ENCODE measurements at regions not wholly inside any gene's neighbourhood (a gene's known extent, or its start where the extent isn't known, plus 50 kb on each side); places are given as distances from the start of the nearest gene placed in this dataset.
"Not testable (repeated sequence)": the region's sequence is repeated elsewhere in the genome, so short reads cannot be mapped to it uniquely, and the experiment has no call there.

- peak; percentile 87 for DNase-seq
Observed at GRCh38 chr19:29006057-29006735, 206.8 kb downstream of the UQCRFS1 start.

GRCh38 chr19:29004796-29005195 is 208.2 kb downstream of the UQCRFS1 start:
- DNase-seq, result no peak

GRCh38 chr19:29003641-29004409 is 209.1 kb downstream of the UQCRFS1 start:
- no peak for DNase-seq

GRCh38 chr19:29002336-29002735 is 210.6 kb downstream of the UQCRFS1 start:
- no peak for DNase-seq

GRCh38 chr19:29001597-29002245 is 211.2 kb downstream of the UQCRFS1 start:
- peak; percentile 32 for DNase-seq

GRCh38 chr19:29001141-29001581 is 211.8 kb downstream of the UQCRFS1 start:
- no peak for DNase-seq

GRCh38 chr19:28999724-29000433 is 213.1 kb downstream of the UQCRFS1 start:
- DNase-seq, result no peak

GRCh38 chr19:28998974-28999373 is 214.0 kb downstream of the UQCRFS1 start:
- no peak for DNase-seq

- not testable (repeated sequence) for DNase-seq
Observed at GRCh38 chr19:28997866-28998265, 215.1 kb downstream of the UQCRFS1 start.

- DNase-seq, result no peak
Observed at GRCh38 chr19:28990522-28990921, 222.4 kb downstream of the UQCRFS1 start.

GRCh38 chr19:28989739-28990138 is 223.2 kb downstream of the UQCRFS1 start:
- no peak for DNase-seq

- DNase-seq, result no peak
Observed at GRCh38 chr19:28988066-28988465, 224.9 kb downstream of the UQCRFS1 start.

GRCh38 chr19:28987177-28987576 is 225.8 kb downstream of the UQCRFS1 start:
- no peak for DNase-seq

- DNase-seq, result no peak
Observed at GRCh38 chr19:28985201-28985600, 227.8 kb downstream of the UQCRFS1 start.

GRCh38 chr19:28984315-28984714 is 228.6 kb downstream of the UQCRFS1 start:
- no peak for DNase-seq

- no peak for DNase-seq
Observed at GRCh38 chr19:28983430-28983829, 229.5 kb downstream of the UQCRFS1 start.

- no peak for DNase-seq
Observed at GRCh38 chr19:28981994-28982393, 231.0 kb downstream of the UQCRFS1 start.

- DNase-seq, result no peak
Observed at GRCh38 chr19:28981518-28981917, 231.4 kb downstream of the UQCRFS1 start.

GRCh38 chr19:28980236-28980868 is 232.6 kb downstream of the UQCRFS1 start:
- DNase-seq, result peak; percentile 36

GRCh38 chr19:28977826-28978225 is 235.1 kb downstream of the UQCRFS1 start:
- no peak for DNase-seq

GRCh38 chr19:28972058-28972852 is 240.7 kb downstream of the UQCRFS1 start:
- DNase-seq, result no peak

GRCh38 chr19:28971513-28971912 is 241.4 kb downstream of the UQCRFS1 start:
- DNase-seq, result no peak

Measured in fibroblast of skin of abdomen (primary cell).